SK-N-SH (cell line): ENCODE measurements at regions not wholly inside any gene's neighbourhood (a gene's known extent, or its start where the extent isn't known, plus 50 kb on each side); places are given as distances from the start of the nearest gene placed in this dataset.

Source experiments
- CTCF ChIA-PET: fragments of 300-600, 350-600 bp; formaldehyde crosslinking; extraction: SDS; loops from one replicate; lab custom pipeline; 2021; lab: Yijun Ruan, JAX
- POLR2A ChIA-PET: fragments of 350-600 bp; sonication (Branson Sonifier 250); formaldehyde crosslinking; extraction: SDS; loops from one replicate; lab custom pipeline; 2020; ENCODE audit warnings: antibody characterized with exemption, inconsistent platforms; lab: Yijun Ruan, JAX
- DNase-seq: peaks from one replicate; pipeline ENCODE4 v3.0.0; 2012
- H2AFZ ChIP-seq: fragments of 200-600 bp; sonication (generic); 2 replicates; pipeline ENCODE4 v1.8.1; 2016; ENCODE audit warnings: antibody characterized with exemption, mild to moderate bottlenecking, low read depth
- H3F3A ChIP-seq: fragments of 200-600 bp; sonication (generic); replicated peaks from 2 replicates; pipeline ENCODE3; 2016; ENCODE audit warnings: antibody characterized with exemption, mild to moderate bottlenecking; ENCODE audit not compliant: insufficient read depth
- H3K27ac ChIP-seq, 2 experiments: fragments of 200-500 bp in 1 of 2; fragments of 200-600 bp in 1 of 2; sonication (Bioruptor generic) in 1 of 2; sonication (generic), shearing (Covaris generic) in 1 of 2; 2 replicates each; pipeline versions ENCODE4 v1.5.1 to v1.6.1; 2014 to 2016; ENCODE audit warnings: low read depth in 2 of 2, inconsistent platforms in 1 of 2, low read length in 1 of 2, mild to moderate bottlenecking in 1 of 2, mixed read lengths in 1 of 2
- H3K27me3 ChIP-seq: fragments of 200-600 bp; sonication (generic), shearing (Covaris generic); 2 replicates; pipeline ENCODE4 v1.6.1; 2016; ENCODE audit warnings: mixed run types; ENCODE audit not compliant: insufficient read depth
- H3K36me3 ChIP-seq, 2 experiments: fragments of 200-500 bp in 1 of 2; fragments of 200-600 bp in 1 of 2; sonication (Bioruptor generic) in 1 of 2; sonication (generic) in 1 of 2; replicated peaks in 1 of 2; 2 replicates each; pipeline versions ENCODE3 to v1.5.1; 2014 to 2016; ENCODE audit warnings: low read length in 1 of 2, mild to moderate bottlenecking in 1 of 2; ENCODE audit not compliant: insufficient read depth in 2 of 2, control insufficient read depth in 1 of 2
- H3K4me1 ChIP-seq, 2 experiments: fragments of 200-500 bp in 1 of 2; fragments of 200-600 bp in 1 of 2; sonication (Bioruptor generic) in 1 of 2; sonication (generic), shearing (Covaris generic) in 1 of 2; 2 replicates each; pipeline versions ENCODE4 v1.5.1 to v1.6.1; 2014 to 2016; ENCODE audit warnings: low read depth in 1 of 2, low read length in 1 of 2, mixed run types in 1 of 2; ENCODE audit not compliant: insufficient read depth in 2 of 2, control insufficient read depth in 1 of 2
- H3K4me2 ChIP-seq: fragments of 200-600 bp; sonication (generic), shearing (Covaris generic); 2 replicates; pipeline ENCODE4 v1.6.1; 2017; ENCODE audit warnings: mixed run types
- H3K4me3 ChIP-seq, 2 experiments: fragments of 200-500 bp in 1 of 2; fragments of 200-600 bp in 1 of 2; sonication (Bioruptor generic) in 1 of 2; sonication (generic), shearing (Covaris generic) in 1 of 2; 2 replicates each; pipeline versions ENCODE4 v1.5.1 to v1.8.1; 2014 to 2016; ENCODE audit warnings: low read depth in 2 of 2, inconsistent platforms in 1 of 2, low read length in 1 of 2, mild to moderate bottlenecking in 1 of 2, mixed read lengths in 1 of 2, moderate library complexity in 1 of 2
- H3K79me2 ChIP-seq: fragments of 200-600 bp; sonication (generic); 2 replicates; pipeline ENCODE4 v1.8.1; 2017; ENCODE audit warnings: mild to moderate bottlenecking; ENCODE audit not compliant: insufficient read depth
- H3K9ac ChIP-seq: fragments of 200-600 bp; sonication (generic); 2 replicates; pipeline ENCODE4 v1.6.1; 2017; ENCODE audit warnings: mixed run types
- H3K9me2 ChIP-seq: fragments of 200-600 bp; sonication (generic); 2 replicates; pipeline ENCODE4 v1.6.1; 2017; ENCODE audit warnings: mixed run types
- H3K9me3 ChIP-seq: fragments of 200-600 bp; sonication (generic); 2 replicates; pipeline ENCODE4 v1.6.1; 2017; ENCODE audit warnings: mixed run types, mild to moderate bottlenecking, moderate library complexity
- H4K20me1 ChIP-seq: fragments of 200-600 bp; sonication (generic); 2 replicates; pipeline ENCODE4 v1.6.1; 2017; ENCODE audit warnings: mild to moderate bottlenecking, mixed run types; ENCODE audit not compliant: insufficient read depth
- CTCF ChIP-seq: fragments of 200-600 bp; sonication (generic); IDR thresholded peaks from 2 replicates; pipeline ENCODE4 v1.6.1; 2017; ENCODE audit warnings: antibody characterized with exemption, mild to moderate bottlenecking, moderate library complexity
- EP300 ChIP-seq, 2 experiments: IDR thresholded peaks; 2 replicates each; pipeline versions ENCODE4 v1.4.0 to v1.6.1; 2012; ENCODE audit warnings: borderline replicate concordance in 1 of 2, low read depth in 1 of 2, low read length in 1 of 2
- FOXJ3 ChIP-seq: sonication (generic); formaldehyde crosslinking; IDR thresholded peaks from 2 replicates; pipeline ENCODE4 v1.5.1; 2020; ENCODE audit warnings: mild to moderate bottlenecking, missing genetic modification reagents
- FOXM1 ChIP-seq: IDR thresholded peaks from 2 replicates; pipeline ENCODE4 v1.4.0; 2012; ENCODE audit warnings: low read depth, mild to moderate bottlenecking
- GATA2 ChIP-seq: sonication (generic); formaldehyde crosslinking; IDR thresholded peaks from 2 replicates; pipeline ENCODE4 v1.5.0; 2020; ENCODE audit warnings: mild to moderate bottlenecking, missing genetic modification reagents
- IRF3 ChIP-seq: fragments of 150-350 bp; IDR thresholded peaks from 2 replicates; pipeline ENCODE4 v1.6.1; 2016; ENCODE audit warnings: mild to moderate bottlenecking, low read depth, low read length
- MEF2A ChIP-seq: IDR thresholded peaks from 2 replicates; pipeline ENCODE4 v1.4.0; 2012; ENCODE audit warnings: low read depth, borderline replicate concordance
- NFIC ChIP-seq: IDR thresholded peaks from 2 replicates; pipeline ENCODE4 v1.4.0; 2012; ENCODE audit warnings: borderline replicate concordance
- POLR2AphosphoS5 ChIP-seq: IDR thresholded peaks from 2 replicates; pipeline ENCODE4 v1.6.1; 2012; ENCODE audit warnings: low read depth, low read length
- RAD21 ChIP-seq: IDR thresholded peaks from 2 replicates; pipeline ENCODE4 v1.6.1; 2012; ENCODE audit warnings: mild to moderate bottlenecking, low read length
- RCOR1 ChIP-seq: fragments of 150-350 bp; IDR thresholded peaks from 2 replicates; pipeline ENCODE4 v1.6.1; 2017; ENCODE audit warnings: antibody characterized with exemption, low read length
- RXRA ChIP-seq: IDR thresholded peaks from 2 replicates; pipeline ENCODE4 v1.4.0; 2012; ENCODE audit warnings: low read depth, mild to moderate bottlenecking, borderline replicate concordance
- TAF1 ChIP-seq: IDR thresholded peaks from 2 replicates; pipeline ENCODE4 v1.6.1; 2012; ENCODE audit warnings: low read depth, mild to moderate bottlenecking, low read length, moderate library complexity, borderline replicate concordance
- TEAD4 ChIP-seq: IDR thresholded peaks from 2 replicates; pipeline ENCODE4 v1.4.0; 2012; ENCODE audit warnings: mild to moderate bottlenecking, borderline replicate concordance; ENCODE audit not compliant: insufficient read depth
- WGBS: methylation state at CpG from one replicate; pipeline ENCODE4 v1.1.6; 2017; ENCODE audit warnings: low lambda C conversion rate; 5-methylcytosine and 5-hydroxymethylcytosine counted together
- TF ChIP-seq, protein P1 (sequence below): IDR thresholded peaks from 2 replicates; pipeline ENCODE4 v1.4.0; 2012; ENCODE audit warnings: low read depth, borderline replicate concordance
- TF ChIP-seq, protein P2 (sequence below): IDR thresholded peaks from 2 replicates; pipeline ENCODE4 v1.4.0; 2012; ENCODE audit warnings: low read depth
- TF ChIP-seq, protein P3 (sequence below): IDR thresholded peaks from 2 replicates; pipeline ENCODE4 v1.4.0; 2012; ENCODE audit warnings: low read depth, borderline replicate concordance

DNA sequence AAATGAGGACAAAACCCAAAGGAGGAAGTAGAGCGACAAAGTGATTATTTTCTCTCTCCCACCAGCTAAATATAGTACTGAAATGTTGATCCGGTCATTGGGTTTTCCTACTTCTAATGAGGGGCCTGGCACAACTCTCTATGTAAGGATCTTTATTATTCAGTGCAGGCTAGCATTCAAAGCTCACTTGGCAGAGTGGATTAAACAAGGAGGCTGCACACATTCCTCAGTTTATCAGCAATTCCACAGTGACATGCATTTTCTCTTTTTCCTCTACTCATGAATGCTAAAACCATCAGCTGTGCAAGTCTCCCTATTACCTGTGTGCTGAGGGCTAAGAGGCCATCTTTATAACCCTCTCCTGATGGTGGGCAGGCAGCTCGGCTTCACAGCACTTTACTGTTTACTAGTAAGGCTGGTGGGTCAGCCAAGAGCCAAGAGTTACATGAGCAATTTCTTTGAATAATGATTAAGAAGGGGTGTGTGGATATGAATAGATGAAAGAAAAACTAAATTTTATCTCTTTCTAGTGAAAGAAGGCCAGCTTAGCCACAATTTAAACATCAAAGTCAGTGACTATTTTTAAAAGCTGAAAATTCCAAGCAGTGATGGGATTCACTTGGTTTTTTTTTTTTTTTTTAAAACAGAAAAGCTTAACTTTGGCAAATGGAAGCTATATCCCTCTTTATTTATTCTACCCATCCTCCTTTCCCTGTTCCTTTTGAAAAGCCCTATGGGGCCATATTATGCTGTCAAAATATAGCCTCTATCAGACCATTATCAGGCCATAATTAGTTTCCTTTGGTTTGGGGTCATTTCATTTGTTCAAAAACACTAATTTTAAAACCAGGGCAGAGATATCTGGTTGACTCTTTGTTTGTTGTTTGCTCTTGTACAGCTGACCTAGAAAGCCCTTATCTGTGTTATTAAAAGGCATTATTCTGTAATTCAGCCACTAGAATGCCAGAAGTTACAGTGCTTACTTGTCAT is 111.0 kb downstream of the RBM43 start:
- Histone ChIP-seq H2AFZ (no peak overlapping the region), H3K79me2 (no peaks in the 10 kb centered on the region), H3K9me3 (no peaks in the 10 kb centered on the region), H3K4me3 (no peak overlapping the region), H3K9me2 (no peaks in the 10 kb centered on the region), H3K36me3 (no peaks in the 10 kb centered on the region), H3K9ac (no peak overlapping the region)
- WGBS = 67% methylated on average over 3 of the region's 3 CpGs
- no peak for TF ChIP-seq TEAD4
- no peak for TF ChIP-seq IRF3
- no peak for TF ChIP-seq GATA2 (CRISPR knock-in tag)
- TF ChIP-seq RCOR1 = no peak
- no peak for TF ChIP-seq TAF1
- no peak for TF ChIP-seq FOXJ3 (CRISPR knock-in tag)
- TF ChIP-seq, protein P1, sequence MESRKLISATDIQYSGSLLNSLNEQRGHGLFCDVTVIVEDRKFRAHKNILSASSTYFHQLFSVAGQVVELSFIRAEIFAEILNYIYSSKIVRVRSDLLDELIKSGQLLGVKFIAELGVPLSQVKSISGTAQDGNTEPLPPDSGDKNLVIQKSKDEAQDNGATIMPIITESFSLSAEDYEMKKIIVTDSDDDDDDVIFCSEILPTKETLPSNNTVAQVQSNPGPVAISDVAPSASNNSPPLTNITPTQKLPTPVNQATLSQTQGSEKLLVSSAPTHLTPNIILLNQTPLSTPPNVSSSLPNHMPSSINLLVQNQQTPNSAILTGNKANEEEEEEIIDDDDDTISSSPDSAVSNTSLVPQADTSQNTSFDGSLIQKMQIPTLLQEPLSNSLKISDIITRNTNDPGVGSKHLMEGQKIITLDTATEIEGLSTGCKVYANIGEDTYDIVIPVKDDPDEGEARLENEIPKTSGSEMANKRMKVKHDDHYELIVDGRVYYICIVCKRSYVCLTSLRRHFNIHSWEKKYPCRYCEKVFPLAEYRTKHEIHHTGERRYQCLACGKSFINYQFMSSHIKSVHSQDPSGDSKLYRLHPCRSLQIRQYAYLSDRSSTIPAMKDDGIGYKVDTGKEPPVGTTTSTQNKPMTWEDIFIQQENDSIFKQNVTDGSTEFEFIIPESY = no peak
- TF ChIP-seq MEF2A = no peak
- TF ChIP-seq NFIC = no peak
- no peak for TF ChIP-seq EP300 (IDR thresholded peaks at IDR 0.05; ENCODE audit: borderline replicate concordance in 1 of 2, low read depth in 1 of 2, low read length in 1 of 2)
- TF ChIP-seq, all 33 proteins: peak for 0
- peak; percentile 14 for DNase-seq
- H4K20me1 ChIP-seq = no peaks in the 10 kb centered on the region
- H3K27me3 ChIP-seq = no peaks in the 10 kb centered on the region
- ChIA-PET POLR2A (no interaction called here), CTCF (no interaction called here)
- no peaks in the 10 kb centered on the region for H3F3A ChIP-seq
- H3K4me1 ChIP-seq = peaks cover 0 to 11% of the 10 kb centered on the region in 2 experiments; a peak in 2 of 4 replicates
- no peak overlapping the region for H3K4me2 ChIP-seq
- H3K27ac ChIP-seq = peak overlapping the region in 1 of 2 experiments; percentile 39; a peak in 1 of 4 replicates

GRCh38 chr2:151138507-151138906 is 123.2 kb downstream of the RBM43 start:
- POLR2A ChIA-PET = no interaction called here

More at GRCh38 chr2:151138507-151138906, 123.2 kb downstream of the RBM43 start:
- Histone ChIP-seq H3K4me1 (no peaks in the 10 kb centered on the region; a peak in 2 of 4 replicates), H3K36me3 (no peaks in the 10 kb centered on the region), H3F3A (no peaks in the 10 kb centered on the region), H3K4me2 (no peak overlapping the region), H3K27me3 (no peaks in the 10 kb centered on the region), H3K9me2 (no peaks in the 10 kb centered on the region), H3K9me3 (no peaks in the 10 kb centered on the region), H3K9ac (no peak overlapping the region), H3K79me2 (no peaks in the 10 kb centered on the region), H2AFZ (no peak overlapping the region), H3K27ac (no peak overlapping the region), H4K20me1 (no peaks in the 10 kb centered on the region), H3K4me3 (no peak overlapping the region)
- no peak for DNase-seq
- CTCF ChIA-PET = interaction anchor here (0.6 to 1.2 kb wide), 3 partner anchors 10 to 24 kb away, joined by 3 read pairs; no protein-coding TSS in a partner anchor
- TF ChIP-seq, protein P2, sequence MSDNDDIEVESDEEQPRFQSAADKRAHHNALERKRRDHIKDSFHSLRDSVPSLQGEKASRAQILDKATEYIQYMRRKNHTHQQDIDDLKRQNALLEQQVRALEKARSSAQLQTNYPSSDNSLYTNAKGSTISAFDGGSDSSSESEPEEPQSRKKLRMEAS = no peak
- no peak for TF ChIP-seq FOXM1
- TF ChIP-seq, protein P3, sequence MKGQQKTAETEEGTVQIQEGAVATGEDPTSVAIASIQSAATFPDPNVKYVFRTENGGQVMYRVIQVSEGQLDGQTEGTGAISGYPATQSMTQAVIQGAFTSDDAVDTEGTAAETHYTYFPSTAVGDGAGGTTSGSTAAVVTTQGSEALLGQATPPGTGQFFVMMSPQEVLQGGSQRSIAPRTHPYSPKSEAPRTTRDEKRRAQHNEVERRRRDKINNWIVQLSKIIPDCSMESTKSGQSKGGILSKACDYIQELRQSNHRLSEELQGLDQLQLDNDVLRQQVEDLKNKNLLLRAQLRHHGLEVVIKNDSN = no peak
- no peak for TF ChIP-seq RXRA
- TF ChIP-seq CTCF = no peak
- no peak for TF ChIP-seq POLR2AphosphoS5
- no peak for TF ChIP-seq RAD21
- WGBS = 47% methylated on average over 2 of the region's 2 CpGs
